Cardiac muscle cell (in vitro differentiated cells and primary cell): ENCODE measurements at regions not wholly inside any gene's neighbourhood (a gene's known extent, or its start where the extent isn't known, plus 50 kb on each side); places are given as distances from the start of the nearest gene placed in this dataset.
"Not testable (repeated sequence)": the region's sequence is repeated elsewhere in the genome, so short reads cannot be mapped to it uniquely, and the experiment has no call there.

ENCODE experiments used
- DNase-seq, 2 donors: peaks; one replicate each; pipeline versions ENCODE4 v3.0.0 to v3.0.0-alpha.2; 2010 to 2017; ENCODE audit warnings: low read depth in 1 of 2, low spot score in 1 of 2
- H3K27ac ChIP-seq: fragments of 200-600 bp; sonication (generic); 2 replicates; pipeline ENCODE4 v1.5.1; 2016
- H3K27me3 ChIP-seq: fragments of 200-600 bp; sonication (generic); 2 replicates; pipeline ENCODE4 v1.6.0; 2016; ENCODE audit warnings: control low read depth
- H3K36me3 ChIP-seq: fragments of 200-600 bp; sonication (generic); 2 replicates; pipeline ENCODE4 v1.5.1; 2016; ENCODE audit warnings: control low read depth
- H3K4me1 ChIP-seq: fragments of 200-600 bp; sonication (generic); 2 replicates; pipeline ENCODE4 v1.8.1; 2017; ENCODE audit warnings: low read depth, mild to moderate bottlenecking, mixed run types
- H3K4me3 ChIP-seq: fragments of 200-600 bp; sonication (generic); 2 replicates; pipeline ENCODE4 v1.5.1; 2016; ENCODE audit warnings: mild to moderate bottlenecking
- H3K9me3 ChIP-seq: fragments of 200-600 bp; sonication (generic); 2 replicates; pipeline ENCODE4 v1.5.1; 2017; ENCODE audit warnings: low read depth, mild to moderate bottlenecking, control low read depth
- CTCF ChIP-seq: IDR thresholded peaks from 2 replicates; pipeline ENCODE4 v1.5.1; 2012; ENCODE audit warnings: low read depth, mild to moderate bottlenecking, low read length

- Histone ChIP-seq H3K9me3 (no peaks in the 10 kb centered on the region), H3K36me3 (no peaks in the 10 kb centered on the region), H3K4me1 (no peaks in the 10 kb centered on the region), H3K27ac (no peak overlapping the region), H3K4me3 (no peak overlapping the region), H3K27me3 (no peaks in the 10 kb centered on the region)
- TF ChIP-seq CTCF = no peak
- no peak for DNase-seq
Measured at GRCh38 chr3:145244327-145244726, 916.7 kb downstream of the PLOD2 start.

GRCh38 chr3:145246291-145246690 is 914.7 kb downstream of the PLOD2 start:
- H3K9me3 ChIP-seq = no peaks in the 10 kb centered on the region
- H3K27me3 ChIP-seq = no peaks in the 10 kb centered on the region
- H3K27ac ChIP-seq = no peak overlapping the region
- H3K36me3 ChIP-seq = no peaks in the 10 kb centered on the region
- no peak overlapping the region for H3K4me3 ChIP-seq
- TF ChIP-seq CTCF = no peak
- no peaks in the 10 kb centered on the region for H3K4me1 ChIP-seq
- no peak for DNase-seq

- H3K27me3 ChIP-seq = no peaks in the 10 kb centered on the region
- no peak for DNase-seq
- TF ChIP-seq CTCF = no peak
- no peaks in the 10 kb centered on the region for H3K4me1 ChIP-seq
- no peaks in the 10 kb centered on the region for H3K9me3 ChIP-seq
- H3K27ac ChIP-seq = no peak overlapping the region
- H3K36me3 ChIP-seq = no peaks in the 10 kb centered on the region
- no peak overlapping the region for H3K4me3 ChIP-seq
Measured at GRCh38 chr3:145248928-145249327, 912.1 kb downstream of the PLOD2 start.

- no peak for TF ChIP-seq CTCF
- H3K9me3 ChIP-seq = no peaks in the 10 kb centered on the region
- H3K4me3 ChIP-seq = no peak overlapping the region
- no peak for DNase-seq
- no peaks in the 10 kb centered on the region for H3K4me1 ChIP-seq
- no peaks in the 10 kb centered on the region for H3K27me3 ChIP-seq
- no peaks in the 10 kb centered on the region for H3K36me3 ChIP-seq
- H3K27ac ChIP-seq = no peak overlapping the region
Measured at GRCh38 chr3:145251311-145251710, 909.7 kb downstream of the PLOD2 start.

- not testable (repeated sequence) for H3K4me3 ChIP-seq, H3K36me3 ChIP-seq, H3K27me3 ChIP-seq, H3K4me1 ChIP-seq, H3K9me3 ChIP-seq, H3K27ac ChIP-seq, DNase-seq
Measured at GRCh38 chr3:145257967-145258366, 903.0 kb downstream of the PLOD2 start.

GRCh38 chr3:145259166-145259880 is 901.7 kb downstream of the PLOD2 start:
- H3K36me3 ChIP-seq = no peaks in the 10 kb centered on the region
- no peaks in the 10 kb centered on the region for H3K27me3 ChIP-seq
- no peak overlapping the region for H3K4me3 ChIP-seq
- H3K4me1 ChIP-seq = no peaks in the 10 kb centered on the region
- H3K27ac ChIP-seq = no peak overlapping the region
- DNase-seq = no peak
- TF ChIP-seq CTCF = no peak
- H3K9me3 ChIP-seq = no peaks in the 10 kb centered on the region

- not testable (repeated sequence) for H3K27ac ChIP-seq, H3K36me3 ChIP-seq, H3K9me3 ChIP-seq, H3K4me1 ChIP-seq, H3K4me3 ChIP-seq, H3K27me3 ChIP-seq, DNase-seq
Measured at GRCh38 chr3:145263458-145263857, 897.5 kb downstream of the PLOD2 start.
